IPS DF 4.7 (cell line): ENCODE measurements at regions not wholly inside any gene's neighbourhood (a gene's known extent, or its start where the extent isn't known, plus 50 kb on each side); places are given as distances from the start of the nearest gene placed in this dataset.

Experiments
- DNase-seq: peaks from one replicate; pipeline ENCODE4 v3.0.0-alpha.2; 2013; ENCODE audit warnings: low spot score; ENCODE audit errors: extremely low read depth

- no peak for DNase-seq
These were observed 689.6 kb downstream of the DHX35 start for GRCh38 chr20:39651645-39652325.

GRCh38 chr20:39646874-39647413 lies 684.8 kb downstream of the DHX35 start:
- no peak for DNase-seq

GRCh38 chr20:39645131-39645530 lies 683.0 kb downstream of the DHX35 start:
- no peak for DNase-seq

- no peak for DNase-seq
These were observed 681.1 kb downstream of the DHX35 start for GRCh38 chr20:39643292-39643691.

GRCh38 chr20:39641423-39641822 lies 679.3 kb downstream of the DHX35 start:
- no peak for DNase-seq

- DNase-seq = no peak
These were observed 678.0 kb downstream of the DHX35 start for GRCh38 chr20:39640147-39640546.

- no peak for DNase-seq
These were observed 676.6 kb downstream of the DHX35 start for GRCh38 chr20:39638731-39639130.

- no peak for DNase-seq
These were observed 671.5 kb downstream of the DHX35 start for GRCh38 chr20:39633689-39634088.

GRCh38 chr20:39632757-39633156 lies 670.6 kb downstream of the DHX35 start:
- DNase-seq = no peak

- no peak for DNase-seq
These were observed 670.0 kb downstream of the DHX35 start for GRCh38 chr20:39632176-39632575.

- no peak for DNase-seq
These were observed 669.4 kb downstream of the DHX35 start for GRCh38 chr20:39631557-39631956.

GRCh38 chr20:39630215-39630908 lies 668.2 kb downstream of the DHX35 start:
- DNase-seq = no peak

- no peak for DNase-seq
These were observed 665.6 kb downstream of the DHX35 start for GRCh38 chr20:39627765-39628164.

GRCh38 chr20:39624316-39624715 lies 662.2 kb downstream of the DHX35 start:
- no peak for DNase-seq

GRCh38 chr20:39623584-39624234 lies 661.6 kb downstream of the DHX35 start:
- no peak for DNase-seq

GRCh38 chr20:39619271-39619785 lies 657.2 kb downstream of the DHX35 start:
- no peak for DNase-seq

- no peak for DNase-seq
These were observed 649.8 kb downstream of the DHX35 start for GRCh38 chr20:39611901-39612300.

GRCh38 chr20:39607141-39607540 lies 645.0 kb downstream of the DHX35 start:
- no peak for DNase-seq

GRCh38 chr20:39605908-39606307 lies 643.8 kb downstream of the DHX35 start:
- DNase-seq = no peak

GRCh38 chr20:39605361-39605760 lies 643.2 kb downstream of the DHX35 start:
- DNase-seq = no peak

GRCh38 chr20:39603219-39603618 lies 641.1 kb downstream of the DHX35 start:
- DNase-seq = no peak

GRCh38 chr20:39602649-39603048 lies 640.5 kb downstream of the DHX35 start:
- DNase-seq = no peak
